ENCODE measurements at regions not wholly inside any gene's neighbourhood (a gene's known extent, or its start where the extent isn't known, plus 50 kb on each side); places are given as distances from the start of the nearest gene placed in this dataset.
"Not testable (repeated sequence)": the region's sequence is repeated elsewhere in the genome, so short reads cannot be mapped to it uniquely, and the experiment has no call there.

DNA sequence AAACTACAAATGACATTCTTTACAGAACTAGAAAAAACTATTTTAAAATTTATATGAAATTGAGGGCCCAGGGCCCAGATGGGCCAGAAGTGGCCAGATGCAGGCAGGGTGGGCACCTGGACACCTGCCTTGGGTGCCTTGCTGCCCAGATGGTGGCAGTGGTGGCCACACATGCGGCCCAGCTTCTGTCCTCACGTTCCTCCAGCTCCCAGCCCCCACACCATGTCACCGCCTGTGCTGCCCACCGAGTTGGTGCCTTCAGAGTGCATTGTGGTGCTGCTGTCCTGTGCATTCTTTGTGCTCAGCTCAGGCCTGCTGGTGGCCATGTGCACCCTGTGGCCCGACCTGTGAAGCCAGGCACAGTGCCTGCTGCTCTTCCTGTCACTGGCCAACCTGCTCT is 216.8 kb upstream of the CXADR start:
- no peak overlapping the region for H3K4me3 Mint-ChIP-seq
- no peak overlapping the region for H3K27ac Mint-ChIP-seq
- no peaks in the 10 kb centered on the region for H3K27me3 Mint-ChIP-seq (ENCODE audit: low read depth)
- TF ChIP-seq, protein P1, sequence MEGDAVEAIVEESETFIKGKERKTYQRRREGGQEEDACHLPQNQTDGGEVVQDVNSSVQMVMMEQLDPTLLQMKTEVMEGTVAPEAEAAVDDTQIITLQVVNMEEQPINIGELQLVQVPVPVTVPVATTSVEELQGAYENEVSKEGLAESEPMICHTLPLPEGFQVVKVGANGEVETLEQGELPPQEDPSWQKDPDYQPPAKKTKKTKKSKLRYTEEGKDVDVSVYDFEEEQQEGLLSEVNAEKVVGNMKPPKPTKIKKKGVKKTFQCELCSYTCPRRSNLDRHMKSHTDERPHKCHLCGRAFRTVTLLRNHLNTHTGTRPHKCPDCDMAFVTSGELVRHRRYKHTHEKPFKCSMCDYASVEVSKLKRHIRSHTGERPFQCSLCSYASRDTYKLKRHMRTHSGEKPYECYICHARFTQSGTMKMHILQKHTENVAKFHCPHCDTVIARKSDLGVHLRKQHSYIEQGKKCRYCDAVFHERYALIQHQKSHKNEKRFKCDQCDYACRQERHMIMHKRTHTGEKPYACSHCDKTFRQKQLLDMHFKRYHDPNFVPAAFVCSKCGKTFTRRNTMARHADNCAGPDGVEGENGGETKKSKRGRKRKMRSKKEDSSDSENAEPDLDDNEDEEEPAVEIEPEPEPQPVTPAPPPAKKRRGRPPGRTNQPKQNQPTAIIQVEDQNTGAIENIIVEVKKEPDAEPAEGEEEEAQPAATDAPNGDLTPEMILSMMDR (IDR thresholded peaks at IDR 0.05; ENCODE audit: unreplicated experiment): no peak
- peaks cover 44% of the 10 kb centered on the region for H3K9me3 Mint-ChIP-seq
- H3K4me1 Mint-ChIP-seq: no peaks in the 10 kb centered on the region
- no peak for DNase-seq (ENCODE audit: low spot score in 2 of 2, unreplicated experiment in 2 of 2)
- no peaks in the 10 kb centered on the region for H3K36me3 Mint-ChIP-seq

DNA sequence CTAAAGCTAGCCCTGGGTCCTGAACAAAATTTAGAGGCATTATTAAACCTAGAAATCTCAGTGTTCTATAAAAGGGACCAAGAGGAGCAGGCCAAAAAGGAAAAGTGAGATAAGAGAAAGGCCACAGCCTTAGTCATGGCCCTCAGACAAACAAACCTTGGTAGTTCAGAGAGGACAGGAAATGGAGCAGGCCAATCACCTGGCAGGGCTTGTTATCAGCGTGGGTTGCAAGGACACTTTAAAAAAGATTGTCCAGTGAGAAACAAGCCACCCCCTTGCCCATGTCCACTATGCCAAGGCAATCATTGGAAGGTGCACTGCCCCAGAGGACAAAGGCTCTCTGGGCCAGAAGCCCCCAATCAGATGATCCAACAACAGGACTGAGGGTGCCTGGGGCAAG is 213.3 kb upstream of the CXADR start:
- not testable (repeated sequence) for H3K36me3 Mint-ChIP-seq; H3K27ac Mint-ChIP-seq; H3K4me1 Mint-ChIP-seq; H3K27me3 Mint-ChIP-seq (ENCODE audit: low read depth); H3K4me3 Mint-ChIP-seq; DNase-seq (ENCODE audit: low spot score in 2 of 2, unreplicated experiment in 2 of 2)
- H3K9me3 Mint-ChIP-seq: peaks cover 24% of the 10 kb centered on the region

DNA sequence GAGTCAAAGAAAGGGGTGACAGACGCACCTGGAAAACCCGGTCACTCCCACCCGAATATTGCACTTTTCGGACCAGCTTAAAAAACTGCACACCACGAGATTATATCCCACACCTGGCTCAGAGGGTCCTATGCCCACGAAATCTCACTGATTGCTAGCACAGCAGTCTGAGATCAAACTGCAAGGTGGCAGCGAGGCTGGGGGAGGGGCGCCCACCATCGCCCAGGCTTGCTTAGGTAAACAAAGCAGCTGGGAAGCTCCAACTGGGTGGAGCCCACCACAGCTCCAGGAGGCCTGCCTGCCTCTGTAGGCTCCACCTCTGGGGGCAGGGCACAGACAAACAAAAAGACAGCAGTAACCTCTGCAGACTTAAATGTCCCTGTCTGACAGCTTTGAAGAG is 185.1 kb upstream of the CXADR start:
- H3K27ac Mint-ChIP-seq; H3K36me3 Mint-ChIP-seq; H3K27me3 Mint-ChIP-seq (ENCODE audit: low read depth); H3K4me3 Mint-ChIP-seq; DNase-seq (ENCODE audit: low spot score in 2 of 2, unreplicated experiment in 2 of 2); H3K4me1 Mint-ChIP-seq: not testable (repeated sequence)
- peaks cover 13% of the 10 kb centered on the region for H3K9me3 Mint-ChIP-seq

DNA sequence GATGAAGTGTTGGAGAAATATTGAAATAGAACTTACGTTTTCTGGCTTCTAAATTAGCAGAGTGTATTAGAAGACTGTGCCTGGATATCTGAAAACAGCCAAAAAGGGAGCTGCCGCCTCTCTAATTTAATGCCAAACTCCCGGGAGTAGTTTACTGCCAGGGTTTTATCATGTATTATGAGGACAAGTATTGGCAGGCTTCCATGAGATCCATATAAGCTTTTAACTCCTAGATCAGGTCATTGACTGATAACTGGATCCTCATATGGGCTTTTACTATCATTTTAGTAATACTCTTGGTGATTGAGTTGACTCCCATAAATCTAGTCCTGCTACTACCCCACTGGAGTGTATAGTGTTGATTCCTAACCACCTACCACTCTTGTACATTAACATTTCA is 178.4 kb upstream of the CXADR start:
- no peaks in the 10 kb centered on the region for H3K9me3 Mint-ChIP-seq
- no peaks in the 10 kb centered on the region for H3K36me3 Mint-ChIP-seq
- TF ChIP-seq, protein P1 (IDR thresholded peaks at IDR 0.05; ENCODE audit: unreplicated experiment): no peak
- DNase-seq (ENCODE audit: low spot score in 2 of 2, unreplicated experiment in 2 of 2): no peak
- H3K27me3 Mint-ChIP-seq (ENCODE audit: low read depth): peaks cover 18% of the 10 kb centered on the region
- no peak overlapping the region for H3K27ac Mint-ChIP-seq
- peaks cover 2% of the 10 kb centered on the region for H3K4me1 Mint-ChIP-seq
- no peak overlapping the region for H3K4me3 Mint-ChIP-seq

DNA sequence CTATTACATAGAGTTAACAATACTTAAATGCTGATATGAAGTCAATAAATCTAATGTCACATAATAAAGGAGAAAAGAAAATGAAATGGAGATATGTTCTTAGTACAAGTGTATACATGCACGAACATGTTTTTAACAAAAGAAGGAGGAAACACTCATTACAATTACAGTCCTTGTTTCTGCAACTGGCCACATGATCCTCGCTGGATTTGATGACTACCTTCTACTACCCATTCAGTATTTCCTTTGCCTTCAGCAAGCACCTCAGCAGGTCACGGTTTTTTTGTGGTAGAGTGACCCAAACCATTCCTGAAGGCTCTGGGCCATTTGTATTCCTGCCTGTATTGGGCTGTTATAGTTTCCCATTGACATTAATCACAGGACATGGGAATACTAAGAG is 172.8 kb upstream of the CXADR start:
- peaks cover 16% of the 10 kb centered on the region for H3K9me3 Mint-ChIP-seq
- TF ChIP-seq, protein P1 (IDR thresholded peaks at IDR 0.05; ENCODE audit: unreplicated experiment): no peak

DNA sequence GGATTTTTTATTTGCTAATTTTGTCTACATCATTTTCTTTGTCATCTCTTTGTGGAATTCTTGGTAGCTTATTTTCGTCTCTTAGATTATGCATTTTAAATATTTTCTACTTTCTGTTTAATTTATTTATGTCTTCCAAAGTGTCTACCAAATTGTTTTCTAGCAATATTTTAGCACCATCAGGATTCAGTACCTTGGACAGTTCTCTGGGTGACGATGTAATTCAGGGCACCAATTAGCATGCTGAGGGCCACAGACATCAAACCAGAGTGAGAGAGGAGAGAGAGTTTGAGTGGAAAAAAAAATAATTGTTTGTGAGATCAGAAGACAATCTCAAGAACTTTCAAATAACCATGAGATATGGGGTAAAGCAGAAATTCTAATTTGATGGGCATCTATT is 169.8 kb upstream of the CXADR start:
- Mint-ChIP-seq H3K9me3 (peaks cover 16% of the 10 kb centered on the region), H3K4me1 (no peaks in the 10 kb centered on the region), H3K27ac (no peak overlapping the region), H3K36me3 (no peaks in the 10 kb centered on the region), H3K4me3 (no peak overlapping the region), H3K27me3 (ENCODE audit: low read depth) (peaks cover 10% of the 10 kb centered on the region)
- TF ChIP-seq, protein P1 (IDR thresholded peaks at IDR 0.05; ENCODE audit: unreplicated experiment): no peak
- DNase-seq (ENCODE audit: low spot score in 2 of 2, unreplicated experiment in 2 of 2): no peak

More for the DNA sequence above, 172.8 kb upstream of the CXADR start:
- no peaks in the 10 kb centered on the region for H3K4me1 Mint-ChIP-seq
- DNase-seq (ENCODE audit: low spot score in 2 of 2, unreplicated experiment in 2 of 2): no peak
- H3K27ac Mint-ChIP-seq: no peak overlapping the region
- H3K27me3 Mint-ChIP-seq (ENCODE audit: low read depth): peaks cover 18% of the 10 kb centered on the region
- no peaks in the 10 kb centered on the region for H3K36me3 Mint-ChIP-seq
- no peak overlapping the region for H3K4me3 Mint-ChIP-seq

DNA sequence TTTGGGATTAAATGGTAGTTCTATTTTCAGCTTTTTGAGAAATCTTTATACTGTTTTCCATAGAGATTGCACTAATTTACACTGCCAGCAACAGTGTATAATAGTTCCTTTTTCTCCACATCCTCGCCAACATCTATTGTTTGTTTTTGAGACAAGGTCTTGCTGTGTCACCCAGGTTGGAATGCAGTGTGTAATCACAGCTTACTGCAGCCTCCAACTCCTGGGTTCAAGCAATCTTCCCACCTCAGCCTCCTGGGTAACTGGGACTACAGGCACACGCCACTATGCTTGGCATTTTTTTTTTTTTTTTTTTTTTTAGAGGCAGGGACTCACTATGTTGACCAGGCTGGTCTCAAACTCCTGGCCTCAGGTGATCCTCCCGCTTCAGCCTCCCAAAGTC is 164.5 kb upstream of the CXADR start:
- Mint-ChIP-seq H3K4me3 (no peak overlapping the region), H3K27me3 (ENCODE audit: low read depth) (peaks cover 5% of the 10 kb centered on the region), H3K4me1 (peaks cover 2% of the 10 kb centered on the region), H3K36me3 (no peaks in the 10 kb centered on the region), H3K9me3 (peaks cover 17% of the 10 kb centered on the region), H3K27ac (no peak overlapping the region)
- TF ChIP-seq, protein P1 (IDR thresholded peaks at IDR 0.05; ENCODE audit: unreplicated experiment): no peak
- no peak for DNase-seq (ENCODE audit: low spot score in 2 of 2, unreplicated experiment in 2 of 2)

Data from mesothelial cell of epicardium (in vitro differentiated cells).